Dedifferentiated amniotic fluid mesenchymal stem cell (primary cell): ENCODE measurements at regions not wholly inside any gene's neighbourhood (a gene's known extent, or its start where the extent isn't known, plus 50 kb on each side); places are given as distances from the start of the nearest gene placed in this dataset.

ENCODE experiments used
- DNase-seq: peaks from one replicate; pipeline ENCODE4 v3.0.0-alpha.2; 2016; ENCODE audit errors: extremely low spot score

- no peak for DNase-seq
Observed at GRCh38 chr20:39835130-39835842, 853.8 kb downstream of the MAFB start.

GRCh38 chr20:39830903-39831302, 858.1 kb downstream of the MAFB start:
- DNase-seq: no peak

- no peak for DNase-seq
Observed at GRCh38 chr20:39829661-39830060, 859.4 kb downstream of the MAFB start.

GRCh38 chr20:39829256-39829655, 859.8 kb downstream of the MAFB start:
- no peak for DNase-seq

- no peak for DNase-seq
Observed at GRCh38 chr20:39825950-39826349, 863.1 kb downstream of the MAFB start.

- DNase-seq: no peak
Observed at GRCh38 chr20:39825524-39825923, 863.4 kb downstream of the DHX35 start.

- DNase-seq: no peak
Observed at GRCh38 chr20:39823224-39823623, 861.1 kb downstream of the DHX35 start.

- no peak for DNase-seq
Observed at GRCh38 chr20:39822667-39823066, 860.5 kb downstream of the DHX35 start.

- DNase-seq: no peak
Observed at GRCh38 chr20:39813190-39813829, 851.2 kb downstream of the DHX35 start.

GRCh38 chr20:39812116-39812515, 850.0 kb downstream of the DHX35 start:
- DNase-seq: no peak

- DNase-seq: no peak
Observed at GRCh38 chr20:39810309-39810708, 848.2 kb downstream of the DHX35 start.

GRCh38 chr20:39808613-39809012, 846.5 kb downstream of the DHX35 start:
- DNase-seq: no peak

- DNase-seq: peak; percentile 59
Observed at GRCh38 chr20:39800548-39800947, 838.4 kb downstream of the DHX35 start.

- DNase-seq: peak; percentile 48
Observed at GRCh38 chr20:39800111-39800510, 838.0 kb downstream of the DHX35 start.

- no peak for DNase-seq
Observed at GRCh38 chr20:39799366-39799965, 837.3 kb downstream of the DHX35 start.

GRCh38 chr20:39795401-39796272, 833.5 kb downstream of the DHX35 start:
- DNase-seq: no peak

- no peak for DNase-seq
Observed at GRCh38 chr20:39792334-39792733, 830.2 kb downstream of the DHX35 start.

GRCh38 chr20:39789411-39789810, 827.3 kb downstream of the DHX35 start:
- DNase-seq: no peak

GRCh38 chr20:39785252-39785917, 823.2 kb downstream of the DHX35 start:
- DNase-seq: no peak

- DNase-seq: no peak
Observed at GRCh38 chr20:39784693-39785092, 822.5 kb downstream of the DHX35 start.

GRCh38 chr20:39778847-39779604, 816.9 kb downstream of the DHX35 start:
- no peak for DNase-seq
